ENCODE measurements at regions not wholly inside any gene's neighbourhood (a gene's known extent, or its start where the extent isn't known, plus 50 kb on each side); places are given as distances from the start of the nearest gene placed in this dataset.
A peak's percentile ranks its signal among the peaks of the same experiment; 100 is the strongest.

GRCh38 chrX:42524379-42524778 is 253.6 kb downstream of the PPP1R2C start:
- Histone ChIP-seq H3K9ac (ENCODE audit: low read length) (no peak overlapping the region), H3K27me3 (ENCODE audit: insufficient read depth, low read length) (no peaks in the 10 kb centered on the region), H3K27ac (ENCODE audit: low read depth, low read length) (no peak overlapping the region), H2AFZ (ENCODE audit: low read depth, low read length, poor library complexity, severe bottlenecking) (no peak overlapping the region), H3K36me3 (ENCODE audit: control insufficient read depth in 1 of 2, insufficient read depth in 2 of 2, low read length in 2 of 2) (no peaks in the 10 kb centered on the region), H3K9me3 (ENCODE audit: control insufficient read depth in 1 of 2, insufficient read depth in 1 of 2, low read depth in 1 of 2, low read length in 2 of 2) (no peaks in the 10 kb centered on the region), H3K4me3 (replicated peaks in 1 of 2; ENCODE audit: low read depth in 1 of 2, low read length in 2 of 2) (no peak overlapping the region), H4K20me1 (ENCODE audit: insufficient read depth) (no peaks in the 10 kb centered on the region), H3K79me2 (ENCODE audit: insufficient read depth, low read length) (no peaks in the 10 kb centered on the region), H3K9me2 (ENCODE audit: insufficient read depth) (no peaks in the 10 kb centered on the region), H3K4me1 (ENCODE audit: control insufficient read depth in 1 of 2, insufficient read depth in 2 of 2, low read length in 2 of 2) (peaks cover 0 to 13% of the 10 kb centered on the region in 2 experiments; a peak in 2 of 4 replicates), H3K4me2 (ENCODE audit: low read length) (peak overlapping the region; percentile 36)
- CTCF ChIA-PET, result no interaction called here
- BruUV-seq (replicated peaks), result no TSS peak
- POLR2A ChIA-PET, result no interaction called here
- ATAC-seq, result peak; percentile 72; the same call in 1 of the 2 replicates
- intact Hi-C loops (cut with micrococcal nuclease), result no loop called here
- RAD21 ChIA-PET (ENCODE audit: low non-redundant PET in 1 of 2, low total read pairs in 2 of 2, uncharacterized antibody in 2 of 2, unreplicated experiment in 2 of 2), result no interaction called here
- peak; percentile 3 for DNase-seq (ENCODE audit: low read depth, low spot score)
- TF ChIP-seq EZH2phosphoT487 (IDR thresholded peaks at IDR 0.05; ENCODE audit: borderline replicate concordance) (no peak), MAX (IDR thresholded peaks at IDR 0.05) (no peak), EZH2 (IDR thresholded peaks at IDR 0.05) (no peak), ZNF274 (IDR thresholded peaks at IDR 0.05; ENCODE audit: low read depth, low read length) (no peak), POLR2A (IDR thresholded peaks at IDR 0.05; ENCODE audit: borderline replicate concordance, extremely low read depth, insufficient read depth, insufficient read length) (no peak), ZBTB33 (IDR thresholded peaks at IDR 0.05; ENCODE audit: extremely low read depth, insufficient replicate concordance, low read length) (no peak), YY1 (IDR thresholded peaks at IDR 0.05; ENCODE audit: extremely low read depth, insufficient replicate concordance, low read depth, low read length) (no peak), ZFX (IDR thresholded peaks at IDR 0.05) (no peak), SP1 (IDR thresholded peaks at IDR 0.05; ENCODE audit: low read depth) (no peak), JUND (IDR thresholded peaks at IDR 0.05) (no peak), SIN3A (IDR thresholded peaks at IDR 0.05; ENCODE audit: low read depth) (no peak)
